ENCODE measurements at regions not wholly inside any gene's neighbourhood (a gene's known extent, or its start where the extent isn't known, plus 50 kb on each side); places are given as distances from the start of the nearest gene placed in this dataset.

DNA sequence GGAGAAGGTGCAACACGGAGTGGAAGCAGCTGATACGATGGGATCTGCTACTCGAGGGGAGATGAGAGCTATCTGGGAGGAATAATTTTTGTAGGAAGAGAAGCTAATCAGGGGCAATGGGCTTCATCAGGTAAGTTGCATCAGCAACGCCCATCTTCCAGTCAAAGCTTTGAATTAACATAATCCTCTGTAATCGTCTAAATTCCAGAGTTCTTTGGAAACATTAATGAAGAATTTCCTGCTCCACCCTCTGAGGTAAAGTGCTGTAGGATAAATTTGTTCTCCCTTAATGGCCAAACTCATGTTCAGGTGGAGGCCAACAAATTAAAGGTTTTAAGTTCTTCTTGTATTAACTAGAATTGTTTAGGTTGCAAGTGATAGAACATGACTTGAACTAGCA is 94.0 kb upstream of the KAZN start:
- TF ChIP-seq POLR2A (IDR thresholded peaks at IDR 0.05; ENCODE audit: low read depth) (no peak), POLR2AphosphoS5 (IDR thresholded peaks at IDR 0.05) (no peak)
